ENCODE measurements at regions not wholly inside any gene's neighbourhood (a gene's known extent, or its start where the extent isn't known, plus 50 kb on each side); places are given as distances from the start of the nearest gene placed in this dataset.

GRCh38 chr3:64305731-64306130 lies 80.5 kb upstream of the PRICKLE2 start:
- no peak overlapping the region for H2AFZ ChIP-seq (replicated peaks)
- DNase-seq (ENCODE audit: low spot score): no peak
- no peaks in the 10 kb centered on the region for H3F3A ChIP-seq (ENCODE audit: low read depth)
- Mint-ChIP-seq H3K27me3 (ENCODE audit: insufficient read depth, low read depth) (peaks cover 4% of the 10 kb centered on the region), H3K4me1 (peaks cover 4% of the 10 kb centered on the region), H3K36me3 (no peaks in the 10 kb centered on the region), H3K9me3 (no peaks in the 10 kb centered on the region), H3K4me3 (no peak overlapping the region), H3K27ac (no peak overlapping the region)
- H3K9ac ChIP-seq: no peak overlapping the region
- H3K4me3 ChIP-seq: no peak overlapping the region
- H3K4me1 ChIP-seq: peaks cover 9% of the 10 kb centered on the region
- no peak overlapping the region for H3K27ac ChIP-seq
- no peaks in the 10 kb centered on the region for H4K20me1 ChIP-seq (ENCODE audit: low read depth)
- H3K36me3 ChIP-seq: no peaks in the 10 kb centered on the region
- TF ChIP-seq EZH2 (IDR thresholded peaks at IDR 0.05) (no peak), CTCF (IDR thresholded peaks at IDR 0.05) (no peak), EZH2phosphoT487 (IDR thresholded peaks at IDR 0.05) (no peak)
- no peaks in the 10 kb centered on the region for H3K27me3 ChIP-seq
- H3K9me3 ChIP-seq (ENCODE audit: low read depth): no peaks in the 10 kb centered on the region
- no peak overlapping the region for H3K4me2 ChIP-seq
- H3K79me2 ChIP-seq (ENCODE audit: low read depth): no peaks in the 10 kb centered on the region

DNA sequence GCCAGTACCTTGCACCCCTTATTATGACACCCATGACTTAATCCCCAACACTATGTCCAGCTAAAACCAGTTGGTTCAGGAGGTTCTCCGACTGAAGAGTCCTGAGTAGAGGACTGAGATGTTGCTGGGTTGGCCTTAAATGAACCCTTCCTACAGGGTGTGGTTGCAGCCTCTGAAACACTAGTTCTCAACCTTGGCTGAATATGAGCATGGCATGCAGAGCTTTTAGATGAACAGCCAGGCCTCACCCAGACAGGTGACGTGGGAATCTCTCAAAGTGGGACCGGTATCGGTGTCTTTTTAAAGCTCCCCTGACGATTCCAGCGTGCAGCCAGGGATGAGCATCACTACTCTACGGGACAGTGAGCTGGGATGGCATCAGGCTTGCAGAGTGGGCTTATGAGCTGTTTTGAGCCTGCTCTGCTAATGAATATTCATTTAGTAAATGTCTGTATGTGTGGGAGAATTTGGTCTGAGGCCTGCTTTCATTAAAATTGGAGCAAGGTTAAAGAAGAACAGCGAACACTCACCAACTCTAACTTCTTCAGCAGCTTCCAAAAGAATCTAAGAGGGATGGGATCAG lies 79.7 kb upstream of the PRICKLE2 start:
- H3K36me3 ChIP-seq: no peaks in the 10 kb centered on the region
- no peaks in the 10 kb centered on the region for H3K79me2 ChIP-seq (ENCODE audit: low read depth)
- Mint-ChIP-seq H3K4me1 (peaks cover 4% of the 10 kb centered on the region), H3K36me3 (no peaks in the 10 kb centered on the region), H3K9me3 (no peaks in the 10 kb centered on the region), H3K4me3 (no peak overlapping the region), H3K27me3 (ENCODE audit: insufficient read depth, low read depth) (peaks cover 4% of the 10 kb centered on the region), H3K27ac (no peak overlapping the region)
- no peak for DNase-seq (ENCODE audit: low spot score)
- no peak overlapping the region for H3K27ac ChIP-seq
- no peaks in the 10 kb centered on the region for H4K20me1 ChIP-seq (ENCODE audit: low read depth)
- H3F3A ChIP-seq (ENCODE audit: low read depth): no peaks in the 10 kb centered on the region
- H3K4me2 ChIP-seq: no peak overlapping the region
- no peaks in the 10 kb centered on the region for H3K9me3 ChIP-seq (ENCODE audit: low read depth)
- no peaks in the 10 kb centered on the region for H3K27me3 ChIP-seq
- no peak overlapping the region for H3K9ac ChIP-seq
- no peak overlapping the region for H2AFZ ChIP-seq (replicated peaks)
- H3K4me1 ChIP-seq: peaks cover 9% of the 10 kb centered on the region
- no peak overlapping the region for H3K4me3 ChIP-seq
- TF ChIP-seq CTCF (IDR thresholded peaks at IDR 0.05): no peak
- TF ChIP-seq EZH2 (IDR thresholded peaks at IDR 0.05): no peak
- no peak for TF ChIP-seq EZH2phosphoT487 (IDR thresholded peaks at IDR 0.05)

- H3K36me3 Mint-ChIP-seq: no peaks in the 10 kb centered on the region
- H3K27me3 Mint-ChIP-seq (ENCODE audit: insufficient read depth, low read depth): peaks cover 4% of the 10 kb centered on the region
- Histone ChIP-seq H4K20me1 (ENCODE audit: low read depth) (no peaks in the 10 kb centered on the region), H3K4me2 (no peak overlapping the region), H3K9me3 (ENCODE audit: low read depth) (no peaks in the 10 kb centered on the region), H3K27me3 (no peaks in the 10 kb centered on the region), H2AFZ (replicated peaks) (no peak overlapping the region), H3K4me3 (no peak overlapping the region), H3F3A (ENCODE audit: low read depth) (no peaks in the 10 kb centered on the region), H3K36me3 (no peaks in the 10 kb centered on the region), H3K79me2 (ENCODE audit: low read depth) (no peaks in the 10 kb centered on the region), H3K9ac (no peak overlapping the region), H3K27ac (no peak overlapping the region), H3K4me1 (peaks cover 9% of the 10 kb centered on the region)
- H3K9me3 Mint-ChIP-seq: no peaks in the 10 kb centered on the region
- DNase-seq (ENCODE audit: low spot score): no peak
- no peak overlapping the region for H3K27ac Mint-ChIP-seq
- TF ChIP-seq EZH2phosphoT487 (IDR thresholded peaks at IDR 0.05): no peak
- no peak for TF ChIP-seq CTCF (IDR thresholded peaks at IDR 0.05)
- no peak for TF ChIP-seq EZH2 (IDR thresholded peaks at IDR 0.05)
- peaks cover 4% of the 10 kb centered on the region for H3K4me1 Mint-ChIP-seq
- H3K4me3 Mint-ChIP-seq: no peak overlapping the region
These were observed 78.6 kb upstream of the PRICKLE2 start for GRCh38 chr3:64303881-64304280.
